Retinal pigment epithelial cell (primary cell): ENCODE measurements at regions not wholly inside any gene's neighbourhood (a gene's known extent, or its start where the extent isn't known, plus 50 kb on each side); places are given as distances from the start of the nearest gene placed in this dataset.

Experiments
- DNase-seq: peaks from one replicate; pipeline ENCODE4 v3.0.0-alpha.2; 2010; ENCODE audit warnings: low read depth
- H3K4me3 ChIP-seq: 2 replicates; pipeline ENCODE4 v1.5.1; 2011; ENCODE audit warnings: mild to moderate bottlenecking, low read length, control low read depth, moderate library complexity
- CTCF ChIP-seq: conservative IDR thresholded peaks from 2 replicates; pipeline ENCODE4 v1.5.1; 2011; ENCODE audit warnings: low read depth, low read length, control low read depth, inconsistent platforms

- TF ChIP-seq CTCF: no peak
- DNase-seq: peak; percentile 96
Measured at GRCh38 chr4:23728393-23728792, 161.5 kb downstream of the PPARGC1A start.

GRCh38 chr4:23720556-23720955 lies 169.3 kb downstream of the PPARGC1A start:
- no peak overlapping the region for H3K4me3 ChIP-seq
- no peak for TF ChIP-seq CTCF
- DNase-seq: no peak

More at GRCh38 chr4:23728393-23728792, 161.5 kb downstream of the PPARGC1A start:
- H3K4me3 ChIP-seq: no peak overlapping the region

- TF ChIP-seq CTCF: no peak
- no peak for DNase-seq
- no peak overlapping the region for H3K4me3 ChIP-seq
Measured at GRCh38 chr4:23718435-23718834, 171.4 kb downstream of the PPARGC1A start.

- TF ChIP-seq CTCF: peak; percentile 70
- H3K4me3 ChIP-seq: no peak overlapping the region
- DNase-seq: peak; percentile 17
Measured at GRCh38 chr4:23717528-23718248, 172.2 kb downstream of the PPARGC1A start.

GRCh38 chr4:23710298-23710697 lies 179.5 kb downstream of the PPARGC1A start:
- no peak overlapping the region for H3K4me3 ChIP-seq
- no peak for TF ChIP-seq CTCF
- no peak for DNase-seq

- H3K4me3 ChIP-seq: no peak overlapping the region
- TF ChIP-seq CTCF: no peak
- DNase-seq: no peak
Measured at GRCh38 chr4:23707652-23708026, 182.2 kb downstream of the PPARGC1A start.

GRCh38 chr4:23706972-23707651 lies 182.7 kb downstream of the PPARGC1A start:
- TF ChIP-seq CTCF: no peak
- H3K4me3 ChIP-seq: no peak overlapping the region
- DNase-seq: no peak
